A673 (cell line): ENCODE measurements at regions not wholly inside any gene's neighbourhood (a gene's known extent, or its start where the extent isn't known, plus 50 kb on each side); places are given as distances from the start of the nearest gene placed in this dataset.

Source experiments
- BruUV-seq: library from RNA; stranded (reverse); fragments of 400-500 nt; replicated peaks from 2 replicates; lab custom pipeline; 2021; lab: Mats Ljungman, UMichigan
- CTCF ChIA-PET: fragments of 300-600 bp; sonication (Branson Sonifier 250); formaldehyde crosslinking; loops from one replicate; lab custom pipeline; 2022; ENCODE audit warnings: antibody characterized with exemption; lab: Charles Lee
- POLR2A ChIA-PET: fragments of 300-600 bp; sonication (Branson Sonifier 250); formaldehyde crosslinking; loops from one replicate; lab custom pipeline; 2022; ENCODE audit warnings: antibody characterized with exemption; ENCODE audit not compliant: low non-redundant PET; lab: Charles Lee
- DNase-seq: peaks from one replicate; pipeline ENCODE4 v3.0.0-alpha.2; 2015; ENCODE audit warnings: low spot score
- H3K27ac ChIP-seq: fragments of 200-600 bp; sonication (generic); 2 replicates; pipeline ENCODE4 v1.5.1; 2016; ENCODE audit warnings: mixed run types, low read depth, mild to moderate bottlenecking, mixed read lengths, antibody characterized with exemption, low read length; ENCODE audit not compliant: poor library complexity, severe bottlenecking
- H3K27me3 ChIP-seq: fragments of 200-600 bp; sonication (generic); replicated peaks from 2 replicates; pipeline ENCODE4 v1.6.1; 2017; ENCODE audit warnings: mixed run types, low read depth, mild to moderate bottlenecking, mixed read lengths, antibody characterized with exemption, low read length; ENCODE audit not compliant: insufficient read depth, poor library complexity
- H3K36me3 ChIP-seq: fragments of 200-600 bp; sonication (generic); 2 replicates; pipeline ENCODE4 v1.6.1; 2016; ENCODE audit warnings: mixed run types, mild to moderate bottlenecking, mixed read lengths, antibody characterized with exemption, low read length; ENCODE audit not compliant: insufficient read depth, poor library complexity, severe bottlenecking
- H3K4me1 ChIP-seq: fragments of 200-600 bp; sonication (generic); 2 replicates; pipeline ENCODE4 v1.6.1; 2017; ENCODE audit warnings: mixed run types, mild to moderate bottlenecking, mixed read lengths, antibody characterized with exemption, low read length; ENCODE audit not compliant: insufficient read depth, poor library complexity, severe bottlenecking
- H3K4me3 ChIP-seq: fragments of 200-600 bp; sonication (generic); 2 replicates; pipeline ENCODE4 v1.5.1; 2016; ENCODE audit warnings: low read depth, mixed run types, mild to moderate bottlenecking, mixed read lengths, low read length; ENCODE audit not compliant: poor library complexity, severe bottlenecking
- H3K9me3 ChIP-seq: fragments of 200-600 bp; sonication (generic); 2 replicates; pipeline ENCODE4 v1.6.1; 2016; ENCODE audit warnings: mixed run types, low read depth, mild to moderate bottlenecking, mixed read lengths, antibody characterized with exemption, low read length; ENCODE audit not compliant: poor library complexity, severe bottlenecking
- EZH2 ChIP-seq: fragments of 200-600 bp; sonication (generic); IDR thresholded peaks from 2 replicates; pipeline ENCODE4 v1.6.1; 2017; ENCODE audit warnings: borderline replicate concordance, low read depth, mild to moderate bottlenecking, mixed read lengths, antibody characterized with exemption, low read length; ENCODE audit not compliant: poor library complexity, severe bottlenecking
- intact Hi-C: fragments of 100-400 bp; cut with micrococcal nuclease; formaldehyde crosslinking; loops from one replicate; pipeline ENCODE4 v1.10.0; 2022; ENCODE audit not compliant: unreplicated experiment
- TF ChIP-seq, protein P1 (sequence below): fragments of 300-800, 200-600 bp; sonication (generic); conservative IDR thresholded peaks from 2 replicates; pipeline ENCODE4 v1.5.1; 2017; ENCODE audit warnings: low read depth, mild to moderate bottlenecking, antibody characterized with exemption, low read length, moderate library complexity, mixed read lengths

DNA sequence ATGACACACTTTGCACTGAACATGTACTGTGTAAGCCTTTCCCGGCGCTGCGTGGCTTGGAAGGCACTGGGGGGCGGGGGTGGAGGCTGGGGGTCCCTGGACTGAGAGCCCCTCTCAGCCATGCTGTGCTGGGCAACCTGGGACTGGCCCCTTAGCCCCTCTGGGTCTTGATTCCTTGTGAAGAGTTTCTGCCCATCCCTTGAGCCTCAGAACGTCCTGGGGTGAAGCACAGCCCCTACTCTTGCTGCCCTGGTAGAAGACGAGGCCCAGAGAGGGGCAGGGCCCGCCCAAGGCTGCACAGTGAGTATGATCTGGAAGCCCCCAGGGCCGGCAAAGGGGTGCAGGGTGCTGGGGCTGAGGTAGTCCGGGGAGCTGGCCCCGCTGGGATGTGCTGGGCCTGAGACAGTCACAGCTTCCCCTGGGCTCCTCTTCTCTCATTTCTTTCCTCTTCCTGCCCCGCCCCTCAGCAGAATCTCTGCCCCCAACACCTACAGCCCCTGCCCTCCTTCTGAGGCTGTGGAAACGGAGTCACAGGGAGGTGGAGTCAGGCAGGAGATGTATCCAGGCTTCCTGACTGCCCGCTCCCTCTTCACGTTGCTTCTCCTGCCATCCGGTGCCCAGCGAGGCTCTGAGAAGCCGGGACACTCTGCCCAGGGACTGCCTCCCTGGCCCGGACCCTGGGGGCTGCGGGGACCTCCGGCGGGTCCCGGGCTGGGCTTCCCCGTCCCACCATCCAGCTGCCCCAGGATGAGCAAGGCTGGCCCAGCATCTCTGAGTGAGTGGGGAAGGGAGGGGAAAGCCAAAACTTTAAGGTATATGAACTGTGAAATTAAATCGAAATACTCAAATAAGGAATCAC is 60.5 kb downstream of the UNCX start:
- H3K27me3 ChIP-seq, result no peaks in the 10 kb centered on the region
- no peaks in the 10 kb centered on the region for H3K36me3 ChIP-seq
- no peaks in the 10 kb centered on the region for H3K9me3 ChIP-seq
- intact Hi-C loops, result loop anchor here (5.0 kb wide), 1 partner anchor 66 kb away; no protein-coding TSS in a partner anchor
- H3K4me1 ChIP-seq, result peaks cover 55% of the 10 kb centered on the region
- BruUV-seq, result no TSS peak
- ChIA-PET CTCF (no interaction called here), POLR2A (no interaction called here)
- peak overlapping the region; percentile 52 for H3K27ac ChIP-seq
- H3K4me3 ChIP-seq, result no peak overlapping the region
- TF ChIP-seq, protein P1, sequence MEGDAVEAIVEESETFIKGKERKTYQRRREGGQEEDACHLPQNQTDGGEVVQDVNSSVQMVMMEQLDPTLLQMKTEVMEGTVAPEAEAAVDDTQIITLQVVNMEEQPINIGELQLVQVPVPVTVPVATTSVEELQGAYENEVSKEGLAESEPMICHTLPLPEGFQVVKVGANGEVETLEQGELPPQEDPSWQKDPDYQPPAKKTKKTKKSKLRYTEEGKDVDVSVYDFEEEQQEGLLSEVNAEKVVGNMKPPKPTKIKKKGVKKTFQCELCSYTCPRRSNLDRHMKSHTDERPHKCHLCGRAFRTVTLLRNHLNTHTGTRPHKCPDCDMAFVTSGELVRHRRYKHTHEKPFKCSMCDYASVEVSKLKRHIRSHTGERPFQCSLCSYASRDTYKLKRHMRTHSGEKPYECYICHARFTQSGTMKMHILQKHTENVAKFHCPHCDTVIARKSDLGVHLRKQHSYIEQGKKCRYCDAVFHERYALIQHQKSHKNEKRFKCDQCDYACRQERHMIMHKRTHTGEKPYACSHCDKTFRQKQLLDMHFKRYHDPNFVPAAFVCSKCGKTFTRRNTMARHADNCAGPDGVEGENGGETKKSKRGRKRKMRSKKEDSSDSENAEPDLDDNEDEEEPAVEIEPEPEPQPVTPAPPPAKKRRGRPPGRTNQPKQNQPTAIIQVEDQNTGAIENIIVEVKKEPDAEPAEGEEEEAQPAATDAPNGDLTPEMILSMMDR, result no peak
- no peak for TF ChIP-seq EZH2
- no peak for DNase-seq

DNA sequence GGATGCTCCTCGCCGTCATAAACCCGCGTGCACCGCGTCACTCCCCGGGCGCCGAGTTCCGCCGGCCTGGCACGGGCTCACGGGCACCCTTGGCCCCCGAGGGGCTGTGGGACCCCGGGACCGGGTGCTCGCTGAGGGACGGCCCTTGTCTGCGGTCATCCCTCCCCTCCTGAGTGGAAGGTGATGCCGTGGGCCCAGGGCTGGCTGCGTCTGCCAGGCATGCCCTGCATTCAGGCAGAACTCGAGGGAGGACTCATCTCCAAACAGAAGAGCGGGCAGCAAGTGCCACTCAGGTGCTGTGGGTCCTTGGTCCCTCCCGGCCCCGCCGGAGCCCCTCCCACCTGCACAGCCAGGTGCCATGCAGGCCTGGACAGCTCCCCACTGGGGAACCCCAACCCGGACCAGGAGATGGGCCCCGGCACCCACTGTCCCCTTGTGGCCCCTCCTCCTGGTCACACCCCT is 61.3 kb downstream of the UNCX start:
- Histone ChIP-seq H3K4me1 (peaks cover 55% of the 10 kb centered on the region), H3K4me3 (no peak overlapping the region), H3K36me3 (no peaks in the 10 kb centered on the region), H3K27me3 (no peaks in the 10 kb centered on the region), H3K9me3 (no peaks in the 10 kb centered on the region), H3K27ac (no peak overlapping the region)
- DNase-seq, result no peak
- TF ChIP-seq EZH2, result no peak
- TF ChIP-seq, protein P1, result no peak
- CTCF ChIA-PET, result no interaction called here
- no TSS peak for BruUV-seq
- POLR2A ChIA-PET, result no interaction called here
- intact Hi-C loops, result loop anchor here (5.0 kb wide), 1 partner anchor 67 kb away; no protein-coding TSS in a partner anchor

DNA sequence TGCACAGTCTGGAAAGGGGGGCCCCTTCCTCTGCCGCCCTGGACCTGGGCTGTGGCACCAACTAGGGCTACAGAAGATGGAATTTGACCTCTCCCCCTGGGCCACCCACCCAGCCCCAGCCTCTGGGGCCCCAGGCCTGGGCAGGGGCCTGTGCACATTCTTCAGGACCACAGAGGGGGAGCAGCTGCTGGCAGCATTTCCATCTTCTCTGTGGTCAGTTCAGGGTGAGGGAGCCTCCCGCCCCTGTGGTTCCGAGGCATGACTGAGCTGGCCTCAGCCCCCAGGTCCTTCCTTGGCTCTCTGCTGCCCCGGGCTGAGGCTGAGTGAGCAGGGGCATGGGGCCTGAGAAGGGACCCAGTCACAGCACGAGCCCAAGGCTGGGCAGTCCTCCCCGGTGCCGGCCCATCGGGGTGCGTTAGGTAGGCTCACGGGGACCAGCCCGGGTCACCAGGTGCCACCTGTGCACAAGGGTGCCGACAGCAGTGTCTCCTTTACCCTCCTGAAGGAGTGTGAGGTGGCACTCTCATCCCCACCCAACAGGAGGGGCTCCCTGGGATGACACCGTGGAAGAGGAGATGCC is 63.2 kb downstream of the UNCX start:
- CTCF ChIA-PET, result interaction anchor here (0.6 kb wide), 1 partner anchor 117 kb away, joined by 5 read pairs; no protein-coding TSS in a partner anchor
- Histone ChIP-seq H3K36me3 (no peaks in the 10 kb centered on the region), H3K9me3 (no peaks in the 10 kb centered on the region), H3K4me1 (peaks cover 38% of the 10 kb centered on the region), H3K27me3 (no peaks in the 10 kb centered on the region), H3K27ac (no peak overlapping the region), H3K4me3 (no peak overlapping the region)
- TF ChIP-seq, protein P1, result no peak
- TF ChIP-seq EZH2, result no peak
- no TSS peak for BruUV-seq
- intact Hi-C loops, result no loop called here
- POLR2A ChIA-PET, result no interaction called here
- DNase-seq, result no peak
